ENCODE measurements at regions not wholly inside any gene's neighbourhood (a gene's known extent, or its start where the extent isn't known, plus 50 kb on each side); places are given as distances from the start of the nearest gene placed in this dataset.

- TF ChIP-seq POLR2A (IDR thresholded peaks at IDR 0.05) (no peak), POLR2AphosphoS5 (IDR thresholded peaks at IDR 0.05) (no peak), CTCF (IDR thresholded peaks at IDR 0.05) (no peak), EP300 (IDR thresholded peaks at IDR 0.05) (no peak)
- Histone ChIP-seq H3K27me3 (no peaks in the 10 kb centered on the region), H3K36me3 (no peaks in the 10 kb centered on the region), H3K27ac (no peak overlapping the region), H3K4me1 (no peaks in the 10 kb centered on the region), H3K4me3 (no peak overlapping the region), H3K9me3 (no peaks in the 10 kb centered on the region)
- ATAC-seq (ENCODE audit: low FRiP score in 2 of 2) (no peak), DNase-seq (no peak)
Observed at GRCh38 chr2:123154195-123154594, 870.9 kb upstream of the CNTNAP5 start.

DNA sequence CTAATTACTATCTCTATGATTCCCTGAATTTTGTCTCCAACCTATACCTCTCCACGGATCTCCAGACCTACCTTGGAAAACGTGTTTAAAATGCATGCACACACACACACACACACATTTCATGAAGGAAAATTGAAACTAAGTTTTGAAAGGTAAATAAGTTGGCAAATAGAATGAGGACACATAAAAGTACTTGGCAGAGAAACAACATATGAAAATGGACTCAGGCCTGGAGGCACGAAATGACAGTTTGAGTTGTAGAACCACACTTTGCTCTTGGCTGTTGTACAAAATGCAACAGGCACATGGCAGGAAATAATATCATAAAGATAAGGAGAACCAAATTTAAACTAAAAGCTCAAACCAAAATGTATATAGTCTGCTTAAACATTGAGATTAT is 868.1 kb upstream of the CNTNAP5 start:
- H3K36me3 ChIP-seq: no peaks in the 10 kb centered on the region
- no peak for DNase-seq
- no peak for ATAC-seq (ENCODE audit: low FRiP score in 2 of 2)
- H3K27me3 ChIP-seq: no peaks in the 10 kb centered on the region
- H3K4me3 ChIP-seq: no peak overlapping the region
- no peak overlapping the region for H3K27ac ChIP-seq
- H3K9me3 ChIP-seq: no peaks in the 10 kb centered on the region
- no peaks in the 10 kb centered on the region for H3K4me1 ChIP-seq
- TF ChIP-seq EP300 (IDR thresholded peaks at IDR 0.05) (no peak), CTCF (IDR thresholded peaks at IDR 0.05) (no peak), POLR2A (IDR thresholded peaks at IDR 0.05) (no peak), POLR2AphosphoS5 (IDR thresholded peaks at IDR 0.05) (no peak)
- 53 to 56% methylated on average over 3 of the region's 3 CpGs for WGBS, 2 donors

DNA sequence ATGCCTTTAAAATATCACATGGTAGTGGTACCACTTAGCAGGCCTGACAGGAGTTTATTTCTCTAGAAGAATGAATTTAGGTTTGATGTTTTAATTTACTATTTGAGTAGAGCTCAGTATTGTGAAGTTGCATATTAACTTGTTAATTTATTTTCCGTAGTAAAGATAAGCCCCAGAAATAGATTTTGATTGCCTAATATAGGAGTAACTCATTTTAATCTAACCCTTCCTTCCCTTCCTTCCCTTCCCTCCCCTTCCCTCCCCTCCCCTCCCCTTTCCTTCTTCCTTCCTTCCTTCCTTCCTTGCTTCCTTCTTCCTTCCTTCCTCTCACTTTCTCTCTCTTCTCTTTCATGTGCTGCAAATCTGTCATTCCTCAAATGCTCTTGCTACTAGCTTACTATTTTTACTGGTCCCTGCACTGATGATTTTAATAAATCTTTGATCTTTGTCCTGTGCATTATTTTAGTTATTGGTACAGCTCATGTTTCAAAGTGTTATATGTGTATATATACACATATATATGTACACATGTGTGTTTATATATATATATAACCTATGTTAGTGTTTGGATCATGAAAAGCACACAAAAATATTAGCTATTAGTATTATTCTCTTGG is 862.6 kb upstream of the CNTNAP5 start:
- ATAC-seq (ENCODE audit: low FRiP score in 2 of 2) (no peak), DNase-seq (no peak)
- H3K27me3 ChIP-seq: no peaks in the 10 kb centered on the region
- WGBS, 2 donors: 64 to 72% methylated on average over 1 of the region's 1 CpG
- H3K36me3 ChIP-seq: no peaks in the 10 kb centered on the region
- H3K4me1 ChIP-seq: no peaks in the 10 kb centered on the region
- H3K9me3 ChIP-seq: no peaks in the 10 kb centered on the region
- no peak overlapping the region for H3K4me3 ChIP-seq
- TF ChIP-seq CTCF (IDR thresholded peaks at IDR 0.05) (no peak), EP300 (IDR thresholded peaks at IDR 0.05) (no peak), POLR2A (IDR thresholded peaks at IDR 0.05) (no peak), POLR2AphosphoS5 (IDR thresholded peaks at IDR 0.05) (no peak)
- no peak overlapping the region for H3K27ac ChIP-seq

DNA sequence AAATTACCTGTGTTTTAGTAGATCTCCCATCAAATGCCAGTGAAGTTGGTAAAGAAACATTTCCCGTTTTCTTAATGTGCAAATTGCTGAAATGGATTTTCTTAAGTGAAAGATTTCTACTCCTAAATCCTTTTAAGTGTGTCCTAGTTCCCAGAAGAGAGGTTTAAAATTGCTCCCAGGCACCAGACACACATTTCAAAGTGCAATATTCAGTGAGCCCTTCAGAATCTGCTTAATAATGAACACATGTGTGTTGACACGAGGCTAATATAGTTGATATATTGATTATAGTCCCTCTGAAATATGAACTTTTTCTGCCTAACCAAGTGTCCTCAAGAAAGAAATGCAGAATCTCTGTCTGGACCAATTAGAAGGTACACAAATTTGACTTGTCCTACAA is 861.7 kb upstream of the CNTNAP5 start:
- 49 to 53% methylated on average over 2 of the region's 2 CpGs for WGBS, 2 donors
- no peak overlapping the region for H3K4me3 ChIP-seq
- no peaks in the 10 kb centered on the region for H3K27me3 ChIP-seq
- DNase-seq: no peak
- TF ChIP-seq POLR2AphosphoS5 (IDR thresholded peaks at IDR 0.05) (no peak), CTCF (IDR thresholded peaks at IDR 0.05) (no peak), POLR2A (IDR thresholded peaks at IDR 0.05) (no peak), EP300 (IDR thresholded peaks at IDR 0.05) (no peak)
- no peaks in the 10 kb centered on the region for H3K9me3 ChIP-seq
- H3K27ac ChIP-seq: no peak overlapping the region
- no peaks in the 10 kb centered on the region for H3K4me1 ChIP-seq
- no peak for ATAC-seq (ENCODE audit: low FRiP score in 2 of 2)
- no peaks in the 10 kb centered on the region for H3K36me3 ChIP-seq

GRCh38 chr2:123164216-123164615 is 860.9 kb upstream of the CNTNAP5 start:
- WGBS, 2 donors: 34 to 39% methylated on average over 2 of the region's 2 CpGs
- DNase-seq (no peak), ATAC-seq (ENCODE audit: low FRiP score in 2 of 2) (no peak)
- no peaks in the 10 kb centered on the region for H3K36me3 ChIP-seq
- no peak for TF ChIP-seq POLR2A (IDR thresholded peaks at IDR 0.05)
- no peak for TF ChIP-seq CTCF (IDR thresholded peaks at IDR 0.05)
- TF ChIP-seq POLR2AphosphoS5 (IDR thresholded peaks at IDR 0.05): no peak
- no peak for TF ChIP-seq EP300 (IDR thresholded peaks at IDR 0.05)
- no peak overlapping the region for H3K4me3 ChIP-seq
- H3K9me3 ChIP-seq: no peaks in the 10 kb centered on the region
- H3K27ac ChIP-seq: no peak overlapping the region
- H3K27me3 ChIP-seq: no peaks in the 10 kb centered on the region
- no peaks in the 10 kb centered on the region for H3K4me1 ChIP-seq
